HuH-7.5 (cell line): ENCODE measurements at regions not wholly inside any gene's neighbourhood (a gene's known extent, or its start where the extent isn't known, plus 50 kb on each side); places are given as distances from the start of the nearest gene placed in this dataset.

ENCODE experiments used
- DNase-seq: peaks from one replicate; pipeline ENCODE4 v3.0.0; 2011; ENCODE audit warnings: low spot score

GRCh38 chr7:116145245-116145852, 65.0 kb upstream of the TES start:
- DNase-seq, result no peak

- DNase-seq, result no peak
These were observed 62.2 kb upstream of the TES start for GRCh38 chr7:116148108-116148507.

- DNase-seq, result no peak
These were observed 61.7 kb upstream of the TES start for GRCh38 chr7:116148626-116149025.

- no peak for DNase-seq
These were observed 59.8 kb upstream of the TES start for GRCh38 chr7:116150588-116150987.

- DNase-seq, result no peak
These were observed 58.1 kb upstream of the TES start for GRCh38 chr7:116152276-116152675.

- no peak for DNase-seq
These were observed 57.3 kb upstream of the TES start for GRCh38 chr7:116153050-116153449.

GRCh38 chr7:116159711-116160110, 50.6 kb upstream of the TES start:
- DNase-seq, result no peak
